A204.1 (cell line): ENCODE measurements at regions not wholly inside any gene's neighbourhood (a gene's known extent, or its start where the extent isn't known, plus 50 kb on each side); places are given as distances from the start of the nearest gene placed in this dataset.

Source experiments
- FAIRE-seq: peaks from 2 replicates; lab custom pipeline; 2012; peaks lifted over from hg19 to GRCh38; lab: Jason Lieb, UNC

DNA sequence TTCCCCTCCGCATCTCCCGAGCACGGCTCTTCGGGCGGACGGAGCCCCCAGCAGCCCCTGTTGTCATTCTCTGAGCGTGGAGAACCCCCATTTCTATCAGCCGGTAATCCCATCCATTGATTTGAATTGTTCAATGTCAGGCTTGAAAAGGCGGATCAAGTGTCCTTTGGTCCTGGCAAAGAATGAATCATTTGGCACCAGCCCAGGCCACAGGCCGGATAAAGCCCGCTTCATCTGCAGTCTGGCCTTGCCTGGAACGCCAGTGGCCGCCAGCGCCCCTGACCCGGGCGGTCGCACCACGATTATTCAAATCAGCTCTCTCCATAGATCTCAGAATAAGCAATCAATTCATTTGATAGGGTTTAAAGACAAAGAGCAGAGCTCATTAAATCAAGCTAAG, 188.9 kb downstream of the BRD1 start:
- no peak for FAIRE-seq

GRCh38 chr22:49638001-49638400, 189.7 kb downstream of the BRD1 start:
- FAIRE-seq, result no peak

- FAIRE-seq, result no peak
These were observed 190.4 kb downstream of the BRD1 start for GRCh38 chr22:49637255-49637760.

GRCh38 chr22:49636649-49637048, 191.0 kb downstream of the BRD1 start:
- no peak for FAIRE-seq

- FAIRE-seq, result no peak
These were observed 191.5 kb downstream of the BRD1 start for GRCh38 chr22:49636214-49636613.

GRCh38 chr22:49634006-49634772, 193.5 kb downstream of the BRD1 start:
- FAIRE-seq, result no peak

DNA sequence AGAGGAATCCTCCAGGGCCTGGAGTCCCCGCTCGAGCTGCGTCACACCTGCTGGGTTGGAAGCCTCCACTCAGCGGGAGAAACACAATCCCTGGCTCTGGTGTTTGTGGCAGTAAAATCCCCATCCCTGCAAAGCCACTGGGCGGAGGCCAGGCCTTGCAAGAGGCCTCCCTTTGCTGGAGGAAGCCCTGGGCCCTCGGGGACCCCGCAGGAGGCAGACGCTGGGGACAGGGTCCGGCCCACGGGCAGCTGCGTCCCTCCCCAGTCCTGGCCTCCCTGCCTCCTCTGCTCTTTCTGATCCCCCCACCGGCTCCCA, 194.7 kb downstream of the BRD1 start:
- no peak for FAIRE-seq

DNA sequence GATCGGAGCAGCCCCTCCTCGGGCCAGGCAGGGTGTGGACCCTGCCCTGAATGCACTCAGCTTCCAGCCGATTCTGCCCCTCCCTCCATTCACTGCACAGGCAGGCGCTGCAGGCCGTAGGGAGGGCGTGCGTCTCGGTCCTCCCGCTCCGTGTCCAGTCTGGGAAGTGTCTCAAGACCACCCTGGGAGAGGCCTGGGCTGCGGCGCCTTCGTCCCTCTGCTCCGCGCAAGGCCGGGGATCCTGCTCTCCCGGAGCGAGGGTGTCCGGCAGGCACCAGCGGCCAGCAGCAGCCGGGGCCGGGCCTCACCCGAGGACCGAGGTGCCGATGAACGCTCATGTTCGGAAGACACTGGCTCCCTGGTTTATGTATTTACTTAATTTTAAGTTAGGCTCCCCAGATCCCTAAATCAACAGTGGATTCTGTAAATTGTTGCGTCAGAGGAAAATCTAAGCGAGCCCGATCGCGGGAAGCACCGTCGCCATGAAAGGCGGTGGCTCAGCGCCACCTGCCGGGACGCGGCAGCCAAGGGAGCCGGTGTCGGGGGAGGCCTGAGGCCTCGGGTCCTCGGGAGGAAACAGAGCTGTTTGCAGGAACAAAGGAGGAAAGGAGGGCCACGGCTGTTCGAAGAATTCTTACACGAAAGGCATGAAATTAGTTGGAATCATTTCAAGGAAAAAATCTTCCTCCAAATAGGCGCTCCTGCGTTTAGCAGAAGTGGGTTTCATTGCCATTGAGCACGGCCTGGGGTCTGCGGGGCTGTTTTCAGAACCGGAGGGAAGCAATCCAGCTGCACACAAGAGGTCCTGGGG, 195.3 kb downstream of the BRD1 start:
- FAIRE-seq, result peak; percentile 30

GRCh38 chr22:49630448-49630946, 197.2 kb downstream of the BRD1 start:
- no peak for FAIRE-seq

DNA sequence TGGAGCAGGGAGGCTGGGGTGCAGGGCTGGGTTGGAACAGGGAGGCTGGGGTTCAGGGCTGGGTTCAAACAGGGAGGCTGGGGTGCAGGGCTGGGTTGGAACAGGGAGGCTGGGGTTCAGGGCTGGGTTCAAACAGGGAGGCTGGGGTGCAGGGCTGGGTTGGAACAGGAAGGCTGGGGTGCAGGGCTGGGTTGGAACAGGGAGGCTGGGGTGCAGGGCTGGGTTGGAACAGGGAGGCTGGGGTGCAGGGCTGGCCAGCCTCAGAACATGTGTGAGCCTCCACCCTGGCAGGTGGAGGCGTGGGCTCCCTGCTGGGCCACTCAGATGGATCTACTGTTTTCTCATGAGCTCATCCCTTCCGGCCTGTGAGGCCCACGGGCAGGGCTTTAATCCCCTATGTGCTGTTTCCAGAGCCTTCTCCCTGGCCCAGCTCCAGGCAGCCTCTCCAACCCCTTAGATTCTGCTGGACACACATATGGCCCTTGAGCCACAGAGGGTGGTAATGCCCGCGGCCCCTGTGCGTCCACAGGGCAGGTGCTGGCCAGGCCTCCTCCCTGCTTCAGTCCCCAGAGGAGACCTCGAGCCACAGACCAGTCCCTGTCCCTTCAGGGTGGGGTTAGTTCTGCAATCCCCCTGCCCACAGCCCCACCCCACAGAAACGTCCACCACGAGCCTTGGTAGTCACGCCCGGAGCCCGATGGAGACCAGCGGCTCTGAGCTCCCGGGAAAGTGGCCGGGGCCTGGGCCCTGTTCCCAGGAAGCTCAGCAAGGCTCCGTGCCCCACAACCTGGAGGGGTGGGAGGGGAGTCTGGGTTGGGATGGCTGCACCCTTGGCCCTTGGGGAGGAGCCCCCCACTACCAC, 197.9 kb downstream of the BRD1 start:
- FAIRE-seq, result no peak

- no peak for FAIRE-seq
These were observed 198.5 kb downstream of the BRD1 start for GRCh38 chr22:49629261-49629570.

DNA sequence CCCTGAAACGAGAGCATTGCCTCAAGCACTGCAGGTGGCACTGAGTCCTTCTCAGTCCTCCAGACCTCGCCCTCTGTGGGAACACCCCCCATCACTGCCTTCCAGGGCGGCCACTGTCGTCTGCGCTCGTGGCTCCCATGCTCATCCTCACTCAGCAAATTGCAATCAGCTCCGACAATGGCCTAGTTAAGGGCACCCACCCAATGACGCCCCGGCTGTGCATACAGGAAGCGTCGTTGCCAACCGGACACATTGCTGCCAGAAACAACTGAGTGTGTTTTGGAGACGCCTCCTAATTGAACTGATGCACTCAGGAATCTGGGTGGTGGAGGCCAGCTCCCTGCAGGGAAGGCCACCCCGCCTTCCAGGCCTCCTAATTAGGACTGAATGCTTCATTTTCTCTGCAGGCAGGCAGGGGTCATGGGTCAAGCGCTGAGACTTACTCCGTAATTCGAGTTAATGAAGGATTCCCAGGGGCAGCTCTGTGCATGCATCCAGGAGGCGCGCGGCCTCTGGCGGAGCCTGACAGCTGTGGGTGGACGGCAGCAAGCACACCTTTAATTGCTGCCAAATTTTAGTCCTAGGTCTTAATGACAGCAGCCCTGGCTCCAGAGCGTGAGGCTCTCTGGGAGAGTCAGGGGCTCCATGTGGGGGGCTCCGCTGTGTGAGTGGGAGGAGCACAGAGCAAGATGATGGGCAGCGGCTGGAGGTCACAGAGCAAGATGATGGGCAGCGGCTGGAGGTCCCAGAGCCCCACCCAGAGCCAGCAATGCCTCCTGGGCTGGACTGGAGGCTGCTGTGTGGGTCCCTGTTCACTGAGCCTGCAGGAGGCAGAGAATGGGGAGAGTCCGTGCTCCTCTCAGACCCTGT, 199.0 kb downstream of the BRD1 start:
- no peak for FAIRE-seq

DNA sequence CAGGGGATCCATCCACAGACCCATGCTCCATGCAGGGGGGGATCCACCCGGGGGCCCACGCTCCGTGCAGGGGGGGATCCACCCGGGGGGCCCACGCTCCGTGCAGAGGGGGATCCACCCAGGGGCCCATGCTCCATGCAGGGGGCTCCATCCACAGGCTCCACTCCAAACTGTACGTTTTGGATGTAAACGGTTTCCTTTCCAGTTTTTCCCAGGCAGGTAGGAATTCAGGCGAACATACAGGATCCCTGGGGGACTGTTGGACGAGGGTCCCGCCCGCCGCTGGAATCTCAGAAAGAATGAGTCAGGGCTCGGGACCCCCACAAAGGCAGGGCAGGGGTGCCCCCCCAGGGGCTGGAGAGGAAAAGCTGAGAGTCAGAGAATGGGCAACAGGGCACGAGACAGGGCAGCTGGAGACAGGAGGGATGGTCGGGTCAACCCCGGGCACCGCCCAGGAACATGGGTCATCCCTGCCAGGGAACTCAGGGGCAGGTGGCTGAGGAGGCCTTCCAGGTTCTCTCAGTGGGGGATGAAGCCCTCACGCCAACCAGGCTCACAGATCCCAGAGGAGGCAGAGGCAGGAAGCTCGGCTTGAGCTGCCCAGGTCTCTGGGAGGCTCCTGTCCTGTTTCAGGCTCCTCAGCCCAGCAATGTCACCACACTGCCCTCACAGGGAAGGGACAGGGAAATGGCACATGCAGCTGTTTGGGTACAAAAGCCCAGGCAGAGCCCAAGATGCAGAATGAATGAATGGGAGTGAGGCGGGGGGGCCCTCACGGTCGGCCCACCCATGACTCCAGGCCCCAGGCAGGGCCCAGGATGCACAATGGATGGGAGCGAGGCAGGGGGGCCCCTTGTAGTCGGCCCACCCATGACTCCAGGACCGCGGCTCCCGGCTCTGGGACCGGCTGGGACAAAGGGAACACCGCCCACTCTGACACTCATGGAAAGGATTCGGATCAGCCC, 200.2 kb downstream of the BRD1 start:
- no peak for FAIRE-seq

- no peak for FAIRE-seq
These were observed 201.1 kb downstream of the BRD1 start for GRCh38 chr22:49626361-49627216.

GRCh38 chr22:49624421-49625177, 203.1 kb downstream of the BRD1 start:
- FAIRE-seq, result no peak

GRCh38 chr22:49623715-49624114, 204.0 kb downstream of the BRD1 start:
- no peak for FAIRE-seq

DNA sequence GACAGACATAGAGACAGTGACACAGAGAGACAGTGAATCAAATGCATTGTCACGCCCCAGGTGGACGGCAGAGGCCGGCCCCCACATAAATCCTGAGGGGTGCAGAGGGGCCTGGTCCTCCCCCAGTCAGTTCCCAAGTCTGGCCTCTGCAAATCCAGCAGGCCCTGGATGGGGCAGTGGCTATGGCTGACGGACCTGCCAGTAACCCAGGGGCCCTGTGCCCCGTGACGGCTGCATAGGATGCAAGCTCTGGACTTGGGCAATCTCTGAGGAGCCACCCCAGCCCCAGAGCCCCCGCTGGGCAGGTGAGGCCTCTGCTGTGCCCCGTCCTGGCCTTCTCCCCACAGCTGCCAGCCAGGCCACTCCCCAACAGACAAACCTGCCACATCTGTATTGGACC, 204.5 kb downstream of the BRD1 start:
- FAIRE-seq, result no peak

DNA sequence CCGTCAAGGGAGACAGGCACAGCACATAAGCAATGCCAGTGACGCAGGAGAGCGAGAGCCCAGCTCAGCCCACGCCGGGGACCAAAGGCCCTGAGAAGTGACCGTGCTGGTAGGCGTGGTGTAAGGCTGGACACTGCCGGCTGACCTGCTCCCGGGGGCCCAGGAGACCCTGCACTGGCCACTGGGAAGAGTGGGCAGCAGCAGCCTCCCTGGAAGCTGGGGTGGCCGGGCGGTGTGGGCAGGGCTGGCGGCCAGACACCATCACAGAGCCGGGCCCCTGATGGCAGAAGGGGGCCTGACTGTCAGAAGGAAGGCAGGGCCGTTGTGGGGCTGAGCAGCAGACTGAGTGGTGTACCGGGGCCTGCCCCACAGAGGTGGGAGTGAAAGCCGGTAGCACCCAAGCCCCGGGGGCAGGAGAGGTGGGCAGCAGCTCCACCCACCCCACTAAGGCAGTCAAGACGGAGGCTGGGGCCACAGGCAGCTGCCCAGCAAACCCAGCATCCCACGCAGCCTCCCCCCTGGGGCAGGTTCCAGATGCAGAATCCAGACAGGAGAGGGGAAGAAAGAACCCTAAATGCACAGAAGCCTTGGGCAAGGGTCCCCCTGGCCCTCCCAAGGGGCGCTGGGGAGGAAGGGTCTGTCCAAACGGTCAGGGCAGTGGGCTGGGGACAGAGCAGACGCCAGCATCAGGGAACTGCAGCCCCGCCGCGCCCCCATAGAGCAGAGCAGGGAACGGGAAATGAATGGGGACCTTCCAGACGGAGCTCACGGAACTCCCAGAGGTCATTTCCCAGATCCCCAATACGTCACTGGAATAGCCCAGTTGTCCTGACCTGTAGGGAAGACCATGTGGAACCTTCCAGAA, 205.2 kb downstream of the BRD1 start:
- no peak for FAIRE-seq
